Hepatocyte (in vitro differentiated cells): ENCODE measurements at regions not wholly inside any gene's neighbourhood (a gene's known extent, or its start where the extent isn't known, plus 50 kb on each side); places are given as distances from the start of the nearest gene placed in this dataset.

Experiments used
- CTCF ChIP-seq: fragments of 200-600 bp; sonication (generic); IDR thresholded peaks from 2 replicates; pipeline ENCODE4 v1.5.1; 2016; ENCODE audit warnings: antibody characterized with exemption, mild to moderate bottlenecking; ENCODE audit not compliant: poor library complexity
- EZH2 ChIP-seq: fragments of 200-600 bp; sonication (generic); IDR thresholded peaks from 2 replicates; pipeline ENCODE4 v1.6.1; 2016; ENCODE audit warnings: antibody characterized with exemption, mild to moderate bottlenecking, borderline replicate concordance
- EZH2phosphoT487 ChIP-seq: fragments of 200-600 bp; sonication (generic); IDR thresholded peaks from one replicate; pipeline ENCODE4 v1.6.1; 2018; ENCODE audit warnings: antibody characterized with exemption, mild to moderate bottlenecking, low read depth, moderate library complexity; ENCODE audit not compliant: unreplicated experiment, severe bottlenecking

GRCh38 chr1:5670590-5671350, 321.5 kb downstream of the NPHP4 start:
- TF ChIP-seq CTCF (no peak), EZH2phosphoT487 (no peak), EZH2 (no peak)
